Ovary (tissue), 3 donors: ENCODE measurements at regions not wholly inside any gene's neighbourhood (a gene's known extent, or its start where the extent isn't known, plus 50 kb on each side); places are given as distances from the start of the nearest gene placed in this dataset.

Experiments used
- POLR2A ChIP-seq: fragments of 450-650 bp; IDR thresholded peaks from one replicate; pipeline ENCODE4 v1.6.1; 2017; ENCODE audit warnings: antibody characterized with exemption, mild to moderate bottlenecking, moderate library complexity
- TF ChIP-seq, protein P1 (sequence below), 3 donors: fragments of 450-650 bp in 2 of 3; fragments of 200-600 bp in 1 of 3; IDR thresholded peaks; one replicate each; pipeline versions ENCODE4 v1.5.1 to v1.8.0; 2016 to 2022; ENCODE audit warnings: antibody characterized with exemption in 3 of 3, mild to moderate bottlenecking in 1 of 3
- donor health status: DM: no; HTN: no; CAD: no.

DNA sequence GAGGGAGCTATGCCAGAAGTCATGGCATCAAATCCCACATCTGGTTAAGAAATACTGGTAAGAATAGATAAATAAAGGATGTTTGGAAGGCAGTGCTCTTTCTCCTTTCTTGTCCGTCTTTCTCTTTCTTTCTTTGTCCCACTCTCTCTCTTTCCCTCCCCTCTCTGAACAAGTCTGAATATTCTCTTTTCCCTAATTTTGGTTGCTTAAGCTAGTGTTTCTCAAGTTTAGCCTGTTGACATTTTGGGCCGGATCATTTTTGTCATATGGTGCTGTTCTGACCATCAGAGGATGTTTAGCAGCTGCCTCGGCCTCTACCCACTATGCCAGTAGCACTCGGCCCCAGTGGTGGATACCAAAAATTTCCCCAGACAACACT, 405.3 kb upstream of the C2CD4B start:
- TF ChIP-seq, protein P1, sequence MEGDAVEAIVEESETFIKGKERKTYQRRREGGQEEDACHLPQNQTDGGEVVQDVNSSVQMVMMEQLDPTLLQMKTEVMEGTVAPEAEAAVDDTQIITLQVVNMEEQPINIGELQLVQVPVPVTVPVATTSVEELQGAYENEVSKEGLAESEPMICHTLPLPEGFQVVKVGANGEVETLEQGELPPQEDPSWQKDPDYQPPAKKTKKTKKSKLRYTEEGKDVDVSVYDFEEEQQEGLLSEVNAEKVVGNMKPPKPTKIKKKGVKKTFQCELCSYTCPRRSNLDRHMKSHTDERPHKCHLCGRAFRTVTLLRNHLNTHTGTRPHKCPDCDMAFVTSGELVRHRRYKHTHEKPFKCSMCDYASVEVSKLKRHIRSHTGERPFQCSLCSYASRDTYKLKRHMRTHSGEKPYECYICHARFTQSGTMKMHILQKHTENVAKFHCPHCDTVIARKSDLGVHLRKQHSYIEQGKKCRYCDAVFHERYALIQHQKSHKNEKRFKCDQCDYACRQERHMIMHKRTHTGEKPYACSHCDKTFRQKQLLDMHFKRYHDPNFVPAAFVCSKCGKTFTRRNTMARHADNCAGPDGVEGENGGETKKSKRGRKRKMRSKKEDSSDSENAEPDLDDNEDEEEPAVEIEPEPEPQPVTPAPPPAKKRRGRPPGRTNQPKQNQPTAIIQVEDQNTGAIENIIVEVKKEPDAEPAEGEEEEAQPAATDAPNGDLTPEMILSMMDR (IDR thresholded peaks at IDR 0.05) = no peak
- no peak for TF ChIP-seq POLR2A
